ENCODE measurements at regions not wholly inside any gene's neighbourhood (a gene's known extent, or its start where the extent isn't known, plus 50 kb on each side); places are given as distances from the start of the nearest gene placed in this dataset.

DNA sequence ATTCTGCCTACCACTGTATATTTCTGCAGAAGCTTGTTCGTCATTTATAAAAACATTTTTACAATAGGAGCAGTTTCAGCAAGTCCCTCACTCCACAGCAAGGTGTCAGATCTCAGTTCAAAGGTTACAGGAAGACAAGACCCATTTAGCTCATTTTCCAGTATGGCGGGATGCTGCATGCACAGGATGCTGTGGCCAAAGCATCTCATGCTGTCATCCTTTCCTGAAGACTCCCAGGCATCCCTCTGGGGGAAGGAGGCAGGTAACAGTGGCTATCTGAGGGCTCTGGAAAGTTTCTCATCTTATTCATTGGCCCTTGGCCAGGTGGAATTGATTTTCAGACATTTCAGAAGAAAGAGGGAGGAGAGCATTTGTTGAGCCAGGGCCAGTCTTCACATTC lies 539.3 kb upstream of the CDH5 start:
- ATAC-seq (no peak), DNase-seq (no peak)
- no peaks in the 10 kb centered on the region for H3K36me3 ChIP-seq (ENCODE audit: low read depth)
- H3K9me3 ChIP-seq: no peaks in the 10 kb centered on the region
- H3K4me1 ChIP-seq (ENCODE audit: low read depth): no peaks in the 10 kb centered on the region
- TF ChIP-seq CTCF (IDR thresholded peaks at IDR 0.05): no peak
- intact Hi-C loops (cut with DNase I, micrococcal nuclease): no loop called here
- H3K4me3 ChIP-seq: no peak overlapping the region

GRCh38 chr16:65825191-65825856 lies 541.2 kb upstream of the CDH5 start:
- no peaks in the 10 kb centered on the region for H3K9me3 ChIP-seq
- H3K4me3 ChIP-seq: no peak overlapping the region
- H3K4me1 ChIP-seq (ENCODE audit: low read depth): no peaks in the 10 kb centered on the region
- no peaks in the 10 kb centered on the region for H3K36me3 ChIP-seq (ENCODE audit: low read depth)
- intact Hi-C loops (cut with DNase I, micrococcal nuclease): no loop called here
- ATAC-seq (no peak), DNase-seq (no peak)
- no peak for TF ChIP-seq CTCF (IDR thresholded peaks at IDR 0.05)

- Histone ChIP-seq H3K9me3 (no peaks in the 10 kb centered on the region), H3K4me1 (ENCODE audit: low read depth) (no peaks in the 10 kb centered on the region), H3K4me3 (no peak overlapping the region), H3K36me3 (ENCODE audit: low read depth) (no peaks in the 10 kb centered on the region)
- ATAC-seq (no peak), DNase-seq (no peak)
- no peak for TF ChIP-seq CTCF (IDR thresholded peaks at IDR 0.05)
- intact Hi-C loops (cut with DNase I, micrococcal nuclease): no loop called here
Observed at GRCh38 chr16:65822148-65822547, 544.3 kb upstream of the CDH5 start.

DNA sequence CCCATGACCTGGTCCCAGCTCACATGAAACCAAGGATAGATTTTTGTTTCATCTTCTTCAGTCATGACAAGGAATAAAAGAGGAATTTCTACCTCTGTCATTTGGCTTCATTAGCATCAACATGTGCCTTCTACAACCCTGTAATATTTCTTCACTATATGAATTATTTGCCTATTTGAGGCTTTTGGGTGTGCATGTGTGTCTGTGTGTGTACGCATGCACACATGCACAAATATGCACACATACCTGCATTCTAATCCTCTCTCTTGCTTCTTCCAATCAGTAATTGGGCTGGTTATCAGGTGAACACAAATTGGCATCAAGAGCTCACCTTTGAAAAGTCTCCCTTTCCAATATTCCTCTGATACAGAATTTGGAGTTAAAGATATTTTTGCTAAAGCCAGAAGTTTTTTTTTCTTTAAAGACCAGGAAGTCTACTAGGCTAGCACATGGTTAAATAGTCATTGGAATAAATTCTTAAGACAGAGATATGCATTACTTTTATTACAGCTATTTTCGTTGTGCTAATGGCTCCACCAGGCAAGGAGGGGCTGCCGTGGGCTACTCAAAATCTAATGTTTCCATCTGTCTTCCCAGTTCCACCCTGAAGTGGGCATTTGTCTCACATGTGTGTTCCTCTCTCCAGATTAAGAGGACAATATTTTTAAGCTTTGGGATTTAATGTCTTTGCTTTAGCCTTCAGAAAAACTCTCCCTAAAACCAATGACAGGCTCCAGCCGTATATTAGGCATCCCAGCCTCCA lies 547.2 kb upstream of the CDH5 start:
- DNase-seq (no peak), ATAC-seq (no peak)
- Histone ChIP-seq H3K4me3 (no peak overlapping the region), H3K4me1 (ENCODE audit: low read depth) (no peaks in the 10 kb centered on the region), H3K36me3 (ENCODE audit: low read depth) (no peaks in the 10 kb centered on the region), H3K9me3 (no peaks in the 10 kb centered on the region)
- intact Hi-C loops (cut with DNase I, micrococcal nuclease): no loop called here
- TF ChIP-seq CTCF (IDR thresholded peaks at IDR 0.05): no peak

- Histone ChIP-seq H3K4me1 (ENCODE audit: low read depth) (no peaks in the 10 kb centered on the region), H3K4me3 (no peak overlapping the region), H3K9me3 (no peaks in the 10 kb centered on the region), H3K36me3 (ENCODE audit: low read depth) (no peaks in the 10 kb centered on the region)
- intact Hi-C loops (cut with DNase I, micrococcal nuclease): no loop called here
- ATAC-seq: no peak
- TF ChIP-seq CTCF (IDR thresholded peaks at IDR 0.05): no peak
- DNase-seq: no peak
Observed at GRCh38 chr16:65817799-65818198, 548.7 kb upstream of the CDH5 start.
